NCI-H1092 treated with DMSO at 0.1 percent for 48 hours (cell line): ENCODE measurements at regions not wholly inside any gene's neighbourhood (a gene's known extent, or its start where the extent isn't known, plus 50 kb on each side); places are given as distances from the start of the nearest gene placed in this dataset.
"Not testable (repeated sequence)": the region's sequence is repeated elsewhere in the genome, so short reads cannot be mapped to it uniquely, and the experiment has no call there.

ENCODE experiments used
- DNase-seq: peaks from one replicate; lab custom pipeline; 2025; lab: John Stamatoyannopoulos, UW

GRCh38 chr20:22690616-22691179, 106.3 kb upstream of the FOXA2 start:
- no peak for DNase-seq

- DNase-seq: peak; percentile 83
These were observed 107.2 kb upstream of the FOXA2 start for GRCh38 chr20:22691369-22692118.

GRCh38 chr20:22692119-22692475, 107.7 kb upstream of the FOXA2 start:
- no peak for DNase-seq

- DNase-seq: not testable (repeated sequence)
These were observed 108.2 kb upstream of the FOXA2 start for GRCh38 chr20:22692620-22693019.

- DNase-seq: no peak
These were observed 112.4 kb upstream of the FOXA2 start for GRCh38 chr20:22696759-22697158.

- no peak for DNase-seq
These were observed 114.0 kb upstream of the FOXA2 start for GRCh38 chr20:22698259-22698842.

- DNase-seq: no peak
These were observed 115.0 kb upstream of the FOXA2 start for GRCh38 chr20:22699396-22699795.

- peak; percentile 48 for DNase-seq
These were observed 116.0 kb upstream of the FOXA2 start for GRCh38 chr20:22700367-22700766.

GRCh38 chr20:22701679-22702308, 117.4 kb upstream of the FOXA2 start:
- DNase-seq: no peak

- DNase-seq: no peak
These were observed 119.5 kb upstream of the FOXA2 start for GRCh38 chr20:22703843-22704242.

GRCh38 chr20:22711971-22712755, 127.8 kb upstream of the FOXA2 start:
- DNase-seq: no peak

GRCh38 chr20:22716821-22717351, 132.5 kb upstream of the FOXA2 start:
- DNase-seq: no peak

GRCh38 chr20:22717466-22717865, 133.1 kb upstream of the FOXA2 start:
- no peak for DNase-seq

GRCh38 chr20:22719167-22719591, 134.8 kb upstream of the FOXA2 start:
- DNase-seq: no peak

GRCh38 chr20:22720206-22720605, 135.8 kb upstream of the FOXA2 start:
- no peak for DNase-seq

- DNase-seq: no peak
These were observed 138.4 kb upstream of the FOXA2 start for GRCh38 chr20:22722811-22723210.

- no peak for DNase-seq
These were observed 139.3 kb upstream of the FOXA2 start for GRCh38 chr20:22723659-22724058.

GRCh38 chr20:22728146-22728745, 143.9 kb upstream of the FOXA2 start:
- no peak for DNase-seq

- DNase-seq: no peak
These were observed 144.8 kb upstream of the FOXA2 start for GRCh38 chr20:22729180-22729579.

- DNase-seq: no peak
These were observed 145.4 kb upstream of the FOXA2 start for GRCh38 chr20:22729616-22730236.

- DNase-seq: no peak
These were observed 148.4 kb upstream of the FOXA2 start for GRCh38 chr20:22732751-22733150.
